Thymus (tissue), 11 donors: ENCODE measurements at regions not wholly inside any gene's neighbourhood (a gene's known extent, or its start where the extent isn't known, plus 50 kb on each side); places are given as distances from the start of the nearest gene placed in this dataset.

Source experiments
- DNase-seq, 9 donors: peaks; one replicate each; pipeline ENCODE4 v3.0.0-alpha.2; 2013; ENCODE audit warnings: low spot score in 9 of 9, low read depth in 6 of 9, missing footprints in 1 of 9
- H3K27ac ChIP-seq, 2 donors: one replicate each; pipeline ENCODE4 v1.5.1; 2013; ENCODE audit warnings: control low read depth in 1 of 2, low read depth in 1 of 2, low read length in 1 of 2, mild to moderate bottlenecking in 1 of 2, moderate library complexity in 1 of 2
- H3K27me3 ChIP-seq, 2 donors: one replicate each; pipeline ENCODE4 v1.5.1; 2013; ENCODE audit warnings: low read length in 1 of 2; ENCODE audit not compliant: control insufficient read depth in 2 of 2, insufficient read depth in 1 of 2
- H3K36me3 ChIP-seq, 2 donors: one replicate each; pipeline ENCODE4 v1.5.1; 2013; ENCODE audit warnings: low read length in 1 of 2, mild to moderate bottlenecking in 1 of 2, moderate library complexity in 1 of 2; ENCODE audit not compliant: control insufficient read depth in 2 of 2, insufficient read depth in 2 of 2
- H3K4me1 ChIP-seq, 2 donors: one replicate each; pipeline ENCODE4 v1.5.1; 2013; ENCODE audit warnings: low read length in 2 of 2; ENCODE audit not compliant: control insufficient read depth in 2 of 2, insufficient read depth in 2 of 2
- H3K4me3 ChIP-seq, 2 donors: one replicate each; pipeline ENCODE4 v1.5.1; 2013; ENCODE audit warnings: low read length in 2 of 2, control low read depth in 1 of 2, mild to moderate bottlenecking in 1 of 2
- H3K9me3 ChIP-seq, 2 donors: one replicate each; pipeline ENCODE4 v1.5.1; 2013; ENCODE audit warnings: low read length in 1 of 2, mild to moderate bottlenecking in 1 of 2; ENCODE audit not compliant: control insufficient read depth in 2 of 2, insufficient read depth in 1 of 2
- WGBS: extraction: QIAGEN DNeasy Blood & Tissue Kit; methylation state at CpG from one replicate; pipeline ENCODE4 v1.1.7; 2013; 5-methylcytosine and 5-hydroxymethylcytosine counted together
- donor health status: healthy.

DNA sequence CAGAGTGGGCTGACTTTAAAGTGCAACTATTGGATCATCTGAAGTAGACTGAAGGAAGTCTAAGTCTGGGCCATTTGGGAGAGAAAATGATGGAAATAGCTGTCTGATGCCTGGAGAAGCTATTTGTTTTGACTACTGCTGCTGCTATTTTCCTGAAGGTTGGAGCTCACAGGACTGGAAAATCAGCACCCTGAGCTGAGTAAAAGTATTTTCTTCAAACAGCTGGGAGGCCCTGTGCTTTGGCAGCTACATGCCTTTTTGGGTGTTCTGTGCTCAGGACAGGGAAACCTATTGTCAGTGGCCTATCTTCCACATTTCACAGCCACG lies 302.6 kb downstream of the ENC1 start:
- WGBS, result 99% methylated on average over 1 of the region's 1 CpG
- no peaks in the 10 kb centered on the region for H3K36me3 ChIP-seq
- H3K4me3 ChIP-seq, result no peak overlapping the region
- H3K9me3 ChIP-seq, result no peaks in the 10 kb centered on the region
- H3K27ac ChIP-seq, result no peak overlapping the region
- DNase-seq, result no peak
- no peaks in the 10 kb centered on the region for H3K27me3 ChIP-seq
- peaks cover 0 to 10% of the 10 kb centered on the region in 2 donors for H3K4me1 ChIP-seq

DNA sequence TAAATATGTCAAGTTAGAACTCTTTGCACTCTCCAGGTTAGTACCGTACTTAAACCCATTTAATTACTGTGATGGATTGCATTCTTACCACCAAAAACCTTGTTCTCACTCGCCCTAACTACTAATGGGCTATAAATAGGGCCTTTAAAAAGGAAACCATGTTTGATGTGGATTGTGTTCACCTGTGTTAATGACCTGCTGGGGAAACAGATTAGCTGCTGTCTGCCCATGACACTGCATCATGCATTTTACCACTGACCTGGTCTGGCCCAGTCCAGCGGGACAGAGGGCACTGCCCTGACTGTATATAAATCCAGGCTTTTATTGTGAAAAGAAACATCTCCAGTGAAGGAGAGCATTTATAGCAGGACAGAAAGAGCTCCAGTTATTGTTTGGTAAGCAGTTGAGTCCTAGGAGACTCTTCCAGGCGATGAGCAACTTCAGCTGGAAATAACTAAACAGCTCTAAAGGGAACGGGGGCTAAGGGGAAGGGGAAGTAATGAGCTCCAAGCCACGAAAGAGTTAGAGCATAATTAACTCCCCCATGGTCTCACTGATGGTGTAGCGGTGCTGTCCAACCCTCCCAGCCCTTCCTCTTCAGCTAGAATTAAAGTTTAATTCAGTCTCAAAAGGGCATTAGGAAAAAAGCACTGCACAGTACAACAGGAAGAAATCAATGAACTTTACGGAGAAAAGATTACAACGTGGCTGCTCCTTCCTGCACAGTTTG lies 303.1 kb downstream of the ENC1 start:
- DNase-seq, result no peak
- WGBS, result 71% methylated on average over 9 of the region's 9 CpGs
- Histone ChIP-seq H3K27me3 (no peaks in the 10 kb centered on the region), H3K36me3 (no peaks in the 10 kb centered on the region), H3K9me3 (no peaks in the 10 kb centered on the region), H3K4me1 (peaks cover 0 to 10% of the 10 kb centered on the region in 2 donors), H3K27ac (no peak overlapping the region), H3K4me3 (no peak overlapping the region)

DNA sequence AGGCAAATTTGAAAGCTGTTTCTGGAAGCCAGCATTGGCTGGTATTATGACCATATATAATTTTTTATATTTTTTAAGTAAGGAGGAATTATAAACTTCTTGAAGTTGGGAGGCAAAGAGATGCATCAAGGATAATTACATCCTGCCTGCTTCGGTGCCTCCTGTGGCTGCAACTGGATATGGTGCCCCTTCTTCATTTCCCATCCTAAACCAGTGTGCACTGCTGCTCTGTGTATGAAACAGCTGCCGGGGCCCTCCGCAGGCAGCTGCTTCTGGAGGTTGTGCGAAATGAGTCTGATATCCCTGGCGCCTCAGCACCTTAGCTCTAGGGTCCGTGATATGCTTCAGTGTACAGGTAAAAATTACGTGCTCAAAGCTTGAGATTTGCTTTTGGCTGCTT lies 304.2 kb downstream of the ENC1 start:
- H3K27ac ChIP-seq, result no peak overlapping the region
- no peaks in the 10 kb centered on the region for H3K27me3 ChIP-seq
- H3K4me3 ChIP-seq, result no peak overlapping the region
- H3K36me3 ChIP-seq, result no peaks in the 10 kb centered on the region
- H3K9me3 ChIP-seq, result no peaks in the 10 kb centered on the region
- no peak for DNase-seq
- H3K4me1 ChIP-seq, result peaks cover 0 to 10% of the 10 kb centered on the region in 2 donors
- 95% methylated on average over 7 of the region's 7 CpGs for WGBS

DNA sequence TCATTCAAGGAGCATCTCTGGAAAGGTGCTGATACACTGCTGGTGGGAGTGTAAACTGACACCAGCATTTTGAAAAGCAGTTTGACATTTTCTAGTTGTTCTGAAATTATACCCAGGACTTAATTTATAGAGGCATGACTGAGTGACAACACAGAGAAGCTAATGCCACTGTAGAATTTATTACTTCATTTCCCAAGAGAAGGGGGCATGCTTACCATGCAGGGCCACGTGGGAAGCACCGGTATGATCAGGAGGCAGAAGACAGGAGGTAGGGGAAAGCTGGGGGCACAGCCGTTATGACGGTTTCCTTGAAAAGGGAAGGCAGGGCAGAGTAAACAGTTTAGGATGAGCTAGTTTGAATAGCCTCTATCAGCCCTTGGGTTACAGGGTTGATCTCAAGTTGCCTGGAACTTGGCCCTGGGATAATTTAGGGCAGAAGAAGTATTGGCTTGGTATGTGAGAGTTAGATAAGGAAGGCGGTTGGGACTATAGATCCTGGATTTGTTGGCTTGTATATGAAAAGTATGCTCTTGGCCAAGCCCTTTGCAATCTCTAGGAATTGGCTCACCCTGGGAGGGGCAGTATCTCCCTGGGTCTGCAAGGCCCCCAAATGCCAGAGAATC lies 305.7 kb downstream of the ENC1 start:
- 53% methylated on average over 5 of the region's 5 CpGs for WGBS
- no peak overlapping the region for H3K4me3 ChIP-seq
- no peaks in the 10 kb centered on the region for H3K27me3 ChIP-seq
- DNase-seq, result no peak
- no peaks in the 10 kb centered on the region for H3K9me3 ChIP-seq
- peaks cover 0 to 10% of the 10 kb centered on the region in 2 donors for H3K4me1 ChIP-seq
- H3K27ac ChIP-seq, result no peak overlapping the region
- no peaks in the 10 kb centered on the region for H3K36me3 ChIP-seq

DNA sequence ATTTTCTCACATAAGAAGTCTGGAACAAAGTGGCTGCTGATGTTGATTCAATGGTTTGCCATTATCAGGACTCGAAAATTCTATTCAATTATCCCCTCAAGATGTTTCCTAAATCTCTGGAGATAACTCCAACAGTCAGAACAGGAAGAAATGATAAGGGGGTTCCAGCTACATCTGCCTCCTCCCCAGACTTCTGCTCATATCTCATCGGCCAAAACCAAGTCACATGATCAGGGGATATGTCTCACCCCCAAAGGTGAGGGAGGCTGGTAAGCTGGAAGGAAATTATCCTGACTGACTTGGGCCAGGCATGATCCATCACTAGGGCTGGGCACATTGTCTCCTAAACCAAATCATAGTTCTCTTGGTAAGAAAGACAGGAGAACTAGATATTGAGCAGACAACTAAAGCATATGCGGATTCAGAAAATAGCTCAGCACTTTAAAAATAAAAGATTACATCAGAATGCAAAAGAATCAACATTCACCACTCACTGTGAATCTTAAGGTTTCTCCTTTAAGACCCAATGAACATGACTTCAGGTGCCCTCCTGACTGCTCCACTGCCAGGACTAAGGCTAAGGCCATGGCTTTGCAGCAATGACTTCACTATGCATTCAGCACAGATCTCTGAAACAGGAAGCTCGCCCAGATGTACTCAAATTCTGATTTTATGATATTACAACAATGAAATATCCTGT lies 306.3 kb downstream of the ENC1 start:
- DNase-seq, result no peak
- H3K27me3 ChIP-seq, result no peaks in the 10 kb centered on the region
- H3K4me3 ChIP-seq, result no peak overlapping the region
- peaks cover 0 to 10% of the 10 kb centered on the region in 2 donors for H3K4me1 ChIP-seq
- no peaks in the 10 kb centered on the region for H3K9me3 ChIP-seq
- no peaks in the 10 kb centered on the region for H3K36me3 ChIP-seq
- H3K27ac ChIP-seq, result no peak overlapping the region
- WGBS, result 54% methylated on average over 4 of the region's 4 CpGs

DNA sequence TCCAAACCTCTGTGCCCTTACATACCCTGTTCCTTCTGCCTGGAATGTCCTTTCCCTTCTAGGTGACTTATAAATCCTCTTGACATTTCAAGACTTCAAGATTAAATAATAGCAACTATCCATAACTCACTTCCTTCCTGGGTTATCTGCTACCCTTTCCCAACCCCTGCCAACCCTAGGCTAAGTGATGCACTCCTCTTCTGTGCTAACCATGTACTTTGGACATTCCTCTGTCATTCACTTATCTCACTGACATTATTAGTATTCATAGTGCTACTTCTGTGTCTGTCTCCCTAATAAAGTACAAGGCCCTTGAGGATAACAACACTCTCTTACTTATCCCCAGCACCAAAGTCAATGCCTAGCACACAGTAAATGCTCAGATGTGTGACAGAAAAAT lies 307.1 kb downstream of the ENC1 start:
- no peak overlapping the region for H3K4me3 ChIP-seq
- no peaks in the 10 kb centered on the region for H3K27me3 ChIP-seq
- no peaks in the 10 kb centered on the region for H3K36me3 ChIP-seq
- peaks cover 0 to 10% of the 10 kb centered on the region in 2 donors for H3K4me1 ChIP-seq
- no peaks in the 10 kb centered on the region for H3K9me3 ChIP-seq
- H3K27ac ChIP-seq, result no peak overlapping the region
- no peak for DNase-seq

DNA sequence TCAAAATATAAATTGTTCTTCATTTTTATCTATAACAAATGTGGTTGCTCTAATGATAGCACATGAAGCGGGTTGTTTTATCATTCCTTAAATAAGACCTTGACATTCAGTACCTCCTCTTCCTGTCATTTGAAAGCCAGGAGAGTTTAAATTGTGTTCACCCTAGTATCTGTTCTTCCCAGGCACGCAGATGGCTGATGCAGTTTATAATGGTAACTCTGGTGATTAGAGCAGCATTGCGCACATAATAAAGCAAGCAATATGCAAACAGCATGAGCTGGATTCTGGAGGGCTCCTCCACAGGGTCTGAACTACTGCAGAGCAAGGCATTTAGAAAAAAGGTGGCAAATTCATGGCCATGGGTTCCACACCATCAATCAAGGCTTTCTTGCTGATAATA lies 307.8 kb downstream of the ENC1 start:
- no peaks in the 10 kb centered on the region for H3K36me3 ChIP-seq
- H3K4me1 ChIP-seq, result peaks cover 0 to 8% of the 10 kb centered on the region in 2 donors
- no peak overlapping the region for H3K27ac ChIP-seq
- no peak overlapping the region for H3K4me3 ChIP-seq
- H3K27me3 ChIP-seq, result no peaks in the 10 kb centered on the region
- WGBS, result 96% methylated on average over 3 of the region's 3 CpGs
- no peak for DNase-seq
- H3K9me3 ChIP-seq, result no peaks in the 10 kb centered on the region

DNA sequence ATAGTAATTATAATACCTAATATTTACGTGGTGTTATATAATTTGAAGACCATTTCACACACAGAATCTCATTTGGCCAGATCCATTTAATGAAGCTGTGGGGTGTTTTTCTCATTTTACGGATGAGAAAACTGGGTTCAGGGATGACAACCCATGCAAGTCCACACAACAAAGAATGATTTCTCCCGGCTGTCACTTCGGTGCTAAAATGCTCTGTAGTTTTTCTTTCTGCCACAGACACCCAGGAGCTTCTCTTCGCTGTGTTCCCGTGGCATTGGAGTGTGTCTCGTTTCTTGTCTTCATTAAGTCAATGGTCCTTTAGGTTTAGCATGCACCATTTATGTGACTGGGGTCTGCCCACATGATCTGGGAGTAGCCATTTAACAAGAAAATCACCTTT lies 308.5 kb downstream of the ENC1 start:
- Histone ChIP-seq H3K27ac (no peak overlapping the region), H3K27me3 (no peaks in the 10 kb centered on the region), H3K9me3 (no peaks in the 10 kb centered on the region), H3K36me3 (no peaks in the 10 kb centered on the region), H3K4me1 (peaks cover 0 to 6% of the 10 kb centered on the region in 2 donors), H3K4me3 (no peak overlapping the region)
- WGBS, result 95% methylated on average over 7 of the region's 7 CpGs
- no peak for DNase-seq

DNA sequence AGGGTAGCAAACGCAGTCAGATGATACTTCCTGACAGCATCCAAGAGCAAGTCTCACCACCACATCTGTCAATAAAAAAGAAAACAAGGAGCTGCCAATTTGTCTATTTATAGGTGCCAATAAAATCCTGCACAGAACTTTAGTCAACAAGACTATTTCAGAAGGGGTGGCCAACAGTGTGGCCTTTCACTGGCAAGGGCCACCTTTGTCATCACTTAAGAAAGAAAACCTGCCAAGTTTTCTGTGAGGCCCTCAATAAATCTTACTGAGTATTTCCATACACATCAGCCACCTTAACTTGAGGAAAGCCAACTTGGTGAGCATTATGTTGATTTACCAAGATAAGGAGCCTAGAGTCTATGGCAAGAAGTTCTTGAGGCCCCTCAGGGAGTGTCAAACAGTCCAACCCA lies 312.3 kb downstream of the ENC1 start:
- no peak overlapping the region for H3K4me3 ChIP-seq

More for the DNA sequence above, 312.3 kb downstream of the ENC1 start:
- H3K9me3 ChIP-seq, result no peaks in the 10 kb centered on the region
- H3K4me1 ChIP-seq, result peaks cover 0 to 9% of the 10 kb centered on the region in 2 donors
- WGBS, result 94% methylated on average over 1 of the region's 1 CpG
- H3K36me3 ChIP-seq, result no peaks in the 10 kb centered on the region
- no peak overlapping the region for H3K27ac ChIP-seq
- no peaks in the 10 kb centered on the region for H3K27me3 ChIP-seq
- no peak for DNase-seq
